NCI-H345 treated with DMSO at 0.1 percent for 48 hours (cell line): ENCODE measurements at regions not wholly inside any gene's neighbourhood (a gene's known extent, or its start where the extent isn't known, plus 50 kb on each side); places are given as distances from the start of the nearest gene placed in this dataset.

ENCODE experiments used
- DNase-seq: peaks from one replicate; lab custom pipeline; 2025; ENCODE audit not compliant: unreplicated experiment; lab: John Stamatoyannopoulos, UW

DNA sequence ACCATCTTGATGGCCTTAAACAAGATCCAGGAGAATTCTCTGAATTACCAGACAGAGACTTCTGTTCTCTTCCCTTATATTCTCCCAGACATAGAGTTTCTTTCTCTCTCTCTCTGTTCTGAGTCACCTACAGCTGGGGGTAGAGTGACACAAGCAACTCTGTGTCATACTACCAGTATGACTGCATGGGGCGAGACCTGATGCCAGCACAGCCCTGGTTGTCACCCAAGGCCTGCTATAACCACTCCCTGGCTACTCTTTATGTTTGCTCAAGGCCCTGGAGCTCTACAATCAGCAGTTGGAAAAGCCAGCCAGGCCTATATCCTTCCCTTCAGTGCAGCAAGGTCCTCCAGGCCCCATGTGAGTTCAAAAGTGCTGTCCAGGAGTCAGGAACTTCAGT is 114.2 kb upstream of the TENT5D start:
- no peak for DNase-seq

DNA sequence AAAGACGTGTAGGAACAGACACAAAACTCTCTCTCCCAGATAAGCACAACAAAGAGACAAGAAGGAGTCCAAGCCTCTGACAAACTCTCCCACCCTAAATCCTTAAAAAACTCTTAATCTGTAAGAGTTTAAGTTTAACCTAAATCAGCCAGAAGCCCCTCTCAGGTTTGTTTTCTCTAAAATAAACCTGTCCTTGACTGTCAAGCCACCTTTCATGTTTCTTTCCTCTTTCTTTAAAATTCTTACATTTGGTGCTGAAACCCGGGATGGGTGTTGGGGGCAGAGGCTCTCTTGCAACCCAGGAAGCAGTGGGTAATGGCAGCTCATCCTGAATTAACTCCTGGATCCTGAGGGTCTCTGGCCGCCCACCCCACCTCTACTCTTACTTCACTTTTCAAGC is 107.8 kb upstream of the TENT5D start:
- no peak for DNase-seq

GRCh38 chrX:80316526-80316925 is 103.7 kb upstream of the TENT5D start:
- DNase-seq, result no peak

DNA sequence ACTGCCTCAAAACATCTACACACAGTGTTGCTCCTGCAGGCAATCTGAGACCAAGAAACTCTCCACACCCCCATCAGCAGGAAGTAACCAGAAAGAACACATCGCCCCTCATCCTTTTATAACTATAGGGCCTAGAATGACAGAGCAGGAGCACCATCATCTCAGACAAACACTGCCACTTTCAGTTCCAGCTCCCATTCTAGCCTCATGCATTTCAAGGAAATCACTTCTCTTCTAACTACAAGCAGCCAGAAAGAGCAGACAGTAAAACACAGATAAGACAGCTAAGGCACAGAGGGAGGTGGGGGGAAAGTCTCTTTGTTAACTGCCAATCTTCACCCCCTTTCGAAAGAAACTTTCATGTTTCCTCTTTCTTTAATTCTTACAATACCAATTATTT is 102.6 kb upstream of the TENT5D start:
- no peak for DNase-seq

GRCh38 chrX:80331285-80331684 is 89.0 kb upstream of the TENT5D start:
- DNase-seq, result no peak

- DNase-seq, result no peak
These were observed 85.7 kb upstream of the TENT5D start for GRCh38 chrX:80334583-80334982.

GRCh38 chrX:80335062-80335830 is 85.0 kb upstream of the TENT5D start:
- peak; percentile 43 for DNase-seq

DNA sequence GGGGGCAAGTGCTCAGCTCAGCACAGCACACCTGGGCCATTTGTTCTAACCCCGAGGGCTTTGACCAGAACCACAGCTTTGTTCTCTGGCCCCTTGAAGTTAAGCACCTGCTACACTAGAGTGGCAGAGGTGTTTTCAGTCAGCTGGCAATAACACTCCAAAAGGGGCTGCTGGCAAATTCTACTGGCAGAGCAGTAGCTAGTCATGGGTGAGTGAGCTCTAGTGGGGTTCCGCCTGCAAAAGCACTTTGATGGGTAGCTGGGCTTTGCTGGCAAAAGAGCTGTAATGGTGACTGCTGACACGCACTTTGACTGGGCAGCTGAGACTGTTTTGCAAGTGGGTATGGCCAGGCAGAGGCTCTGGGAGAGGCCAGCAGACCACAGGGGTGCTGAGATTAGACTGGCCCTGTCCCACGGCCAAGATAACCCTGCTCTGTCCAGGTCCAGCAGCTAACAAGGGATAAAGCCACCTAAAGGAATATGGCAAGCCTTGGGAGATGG is 65.2 kb upstream of the TENT5D start:
- DNase-seq, result peak; percentile 84
